ENCODE measurements at regions not wholly inside any gene's neighbourhood (a gene's known extent, or its start where the extent isn't known, plus 50 kb on each side); places are given as distances from the start of the nearest gene placed in this dataset.

DNA sequence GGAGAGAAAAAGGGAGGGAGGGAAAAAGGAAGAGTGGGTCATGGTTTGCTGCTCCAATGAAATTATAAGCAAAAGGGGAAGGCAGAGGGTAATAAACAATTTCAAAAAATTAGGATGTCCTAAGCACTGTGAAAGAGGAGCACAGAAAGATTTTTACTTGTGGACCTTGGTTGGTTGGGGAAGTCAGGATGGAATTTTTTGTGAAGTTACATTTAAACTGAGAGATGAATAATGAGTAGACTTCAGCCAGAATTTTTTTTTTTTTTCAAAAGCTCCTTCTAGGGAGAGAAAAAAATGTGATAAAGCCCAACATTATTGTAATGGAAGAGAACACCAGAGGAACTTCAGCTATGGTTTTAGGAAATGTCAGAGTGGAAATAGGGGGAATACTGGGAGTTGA, 515.9 kb upstream of the PAPPA start:
- TF ChIP-seq, protein P1, sequence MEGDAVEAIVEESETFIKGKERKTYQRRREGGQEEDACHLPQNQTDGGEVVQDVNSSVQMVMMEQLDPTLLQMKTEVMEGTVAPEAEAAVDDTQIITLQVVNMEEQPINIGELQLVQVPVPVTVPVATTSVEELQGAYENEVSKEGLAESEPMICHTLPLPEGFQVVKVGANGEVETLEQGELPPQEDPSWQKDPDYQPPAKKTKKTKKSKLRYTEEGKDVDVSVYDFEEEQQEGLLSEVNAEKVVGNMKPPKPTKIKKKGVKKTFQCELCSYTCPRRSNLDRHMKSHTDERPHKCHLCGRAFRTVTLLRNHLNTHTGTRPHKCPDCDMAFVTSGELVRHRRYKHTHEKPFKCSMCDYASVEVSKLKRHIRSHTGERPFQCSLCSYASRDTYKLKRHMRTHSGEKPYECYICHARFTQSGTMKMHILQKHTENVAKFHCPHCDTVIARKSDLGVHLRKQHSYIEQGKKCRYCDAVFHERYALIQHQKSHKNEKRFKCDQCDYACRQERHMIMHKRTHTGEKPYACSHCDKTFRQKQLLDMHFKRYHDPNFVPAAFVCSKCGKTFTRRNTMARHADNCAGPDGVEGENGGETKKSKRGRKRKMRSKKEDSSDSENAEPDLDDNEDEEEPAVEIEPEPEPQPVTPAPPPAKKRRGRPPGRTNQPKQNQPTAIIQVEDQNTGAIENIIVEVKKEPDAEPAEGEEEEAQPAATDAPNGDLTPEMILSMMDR (IDR thresholded peaks at IDR 0.05): no peak
- TF ChIP-seq POLR2A (IDR thresholded peaks at IDR 0.05): no peak
